ENCODE measurements at regions not wholly inside any gene's neighbourhood (a gene's known extent, or its start where the extent isn't known, plus 50 kb on each side); places are given as distances from the start of the nearest gene placed in this dataset.

- H3K27me3 ChIP-seq (ENCODE audit: control insufficient read depth, insufficient read depth, low read length), result no peaks in the 10 kb centered on the region
- no peak overlapping the region for H2AFZ ChIP-seq
- no peak overlapping the region for H3K4me3 ChIP-seq (ENCODE audit: low read depth, low read length)
- no peak overlapping the region for H3K27ac ChIP-seq
- H3K4me2 ChIP-seq (ENCODE audit: low read length), result no peak overlapping the region
- TF ChIP-seq CTCF (IDR thresholded peaks at IDR 0.05), result no peak
- H3K4me1 ChIP-seq, result no peaks in the 10 kb centered on the region
- H3K36me3 ChIP-seq (ENCODE audit: control insufficient read depth, insufficient read depth, low read length), result no peaks in the 10 kb centered on the region
- H3K9me3 ChIP-seq (ENCODE audit: control insufficient read depth, low read length), result no peaks in the 10 kb centered on the region
- no peaks in the 10 kb centered on the region for H3K79me2 ChIP-seq
- no peak overlapping the region for H3K9ac ChIP-seq
Observed at GRCh38 chr7:12456506-12456905, 52.8 kb upstream of the VWDE start.

GRCh38 chr7:12458520-12459131, 55.0 kb upstream of the VWDE start:
- TF ChIP-seq CTCF (IDR thresholded peaks at IDR 0.05), result peak; percentile 76
- no peaks in the 10 kb centered on the region for H3K36me3 ChIP-seq (ENCODE audit: control insufficient read depth, insufficient read depth, low read length)
- no peaks in the 10 kb centered on the region for H3K9me3 ChIP-seq (ENCODE audit: control insufficient read depth, low read length)
- no peak overlapping the region for H3K4me2 ChIP-seq (ENCODE audit: low read length)
- H3K27ac ChIP-seq, result no peak overlapping the region
- H3K4me1 ChIP-seq, result no peaks in the 10 kb centered on the region
- no peak overlapping the region for H2AFZ ChIP-seq
- H3K79me2 ChIP-seq, result no peaks in the 10 kb centered on the region
- no peaks in the 10 kb centered on the region for H3K27me3 ChIP-seq (ENCODE audit: control insufficient read depth, insufficient read depth, low read length)
- H3K9ac ChIP-seq, result no peak overlapping the region
- H3K4me3 ChIP-seq (ENCODE audit: low read depth, low read length), result no peak overlapping the region

- Histone ChIP-seq H3K4me2 (ENCODE audit: low read length) (no peak overlapping the region), H3K9me3 (ENCODE audit: control insufficient read depth, low read length) (no peaks in the 10 kb centered on the region), H3K27ac (no peak overlapping the region), H3K4me3 (ENCODE audit: low read depth, low read length) (no peak overlapping the region), H3K27me3 (ENCODE audit: control insufficient read depth, insufficient read depth, low read length) (no peaks in the 10 kb centered on the region), H2AFZ (no peak overlapping the region), H3K79me2 (no peaks in the 10 kb centered on the region), H3K4me1 (no peaks in the 10 kb centered on the region), H3K36me3 (ENCODE audit: control insufficient read depth, insufficient read depth, low read length) (no peaks in the 10 kb centered on the region), H3K9ac (no peak overlapping the region)
- TF ChIP-seq CTCF (IDR thresholded peaks at IDR 0.05), result no peak
Observed at GRCh38 chr7:12467837-12468236, 64.2 kb upstream of the VWDE start.

GRCh38 chr7:12469568-12469967, 65.9 kb upstream of the VWDE start:
- H3K4me2 ChIP-seq (ENCODE audit: low read length), result no peak overlapping the region
- no peaks in the 10 kb centered on the region for H3K9me3 ChIP-seq (ENCODE audit: control insufficient read depth, low read length)
- no peak for TF ChIP-seq CTCF (IDR thresholded peaks at IDR 0.05)
- H3K36me3 ChIP-seq (ENCODE audit: control insufficient read depth, insufficient read depth, low read length), result no peaks in the 10 kb centered on the region
- H3K27ac ChIP-seq, result no peak overlapping the region
- no peaks in the 10 kb centered on the region for H3K4me1 ChIP-seq
- no peak overlapping the region for H2AFZ ChIP-seq
- no peaks in the 10 kb centered on the region for H3K27me3 ChIP-seq (ENCODE audit: control insufficient read depth, insufficient read depth, low read length)
- H3K9ac ChIP-seq, result no peak overlapping the region
- H3K4me3 ChIP-seq (ENCODE audit: low read depth, low read length), result no peak overlapping the region
- H3K79me2 ChIP-seq, result no peaks in the 10 kb centered on the region

GRCh38 chr7:12470930-12471329, 67.3 kb upstream of the VWDE start:
- Histone ChIP-seq H3K4me2 (ENCODE audit: low read length) (no peak overlapping the region), H3K79me2 (no peaks in the 10 kb centered on the region), H2AFZ (no peak overlapping the region), H3K9me3 (ENCODE audit: control insufficient read depth, low read length) (no peaks in the 10 kb centered on the region), H3K4me3 (ENCODE audit: low read depth, low read length) (no peak overlapping the region), H3K36me3 (ENCODE audit: control insufficient read depth, insufficient read depth, low read length) (no peaks in the 10 kb centered on the region), H3K4me1 (no peaks in the 10 kb centered on the region), H3K27me3 (ENCODE audit: control insufficient read depth, insufficient read depth, low read length) (no peaks in the 10 kb centered on the region), H3K27ac (no peak overlapping the region), H3K9ac (no peak overlapping the region)
- no peak for TF ChIP-seq CTCF (IDR thresholded peaks at IDR 0.05)
